HepG2 (cell line): ENCODE measurements at regions not wholly inside any gene's neighbourhood (a gene's known extent, or its start where the extent isn't known, plus 50 kb on each side); places are given as distances from the start of the nearest gene placed in this dataset.

Experiments
- ATAC-seq: fragments of 200-7000 bp; cut with Tn5 transposase; 3 replicates; pipeline ENCODE4 v1.9.1; 2020; ENCODE audit warnings: mild to moderate bottlenecking, moderate library complexity
- BruUV-seq: library from RNA; stranded (reverse); fragments of 400-500 nt; replicated peaks from 2 replicates; lab custom pipeline; 2021; lab: Mats Ljungman, UMichigan
- CTCF ChIA-PET: fragments of 300-600 bp; formaldehyde crosslinking; extraction: SDS; loops from one replicate; lab custom pipeline; 2021; ENCODE audit warnings: low total read pairs, inconsistent platforms, low intra/inter-chr PET ratio; lab: Yijun Ruan, JAX
- POLR2A ChIA-PET: fragments of 350-600 bp; sonication (Branson Sonifier 250); formaldehyde crosslinking; loops from one replicate; lab custom pipeline; 2020; ENCODE audit warnings: antibody characterized with exemption, inconsistent platforms; lab: Yijun Ruan, JAX
- DNase-seq: peaks from one replicate; pipeline ENCODE4 v3.0.0-alpha.2; 2015; ENCODE audit warnings: low spot score
- FAIRE-seq: peaks from 3 replicates; lab custom pipeline; 2011; peaks lifted over from hg19 to GRCh38; lab: Jason Lieb, UNC
- H2AFZ ChIP-seq: one replicate; pipeline ENCODE4 v1.6.1; 2011; ENCODE audit warnings: low read length, inconsistent platforms
- H3K27ac ChIP-seq: fragments of 300-600 bp; 3 replicates; pipeline ENCODE4 v1.8.0; 2011; ENCODE audit warnings: mixed run types, mild to moderate bottlenecking, mixed read lengths, low read length, inconsistent platforms; ENCODE audit not compliant: insufficient read depth; ENCODE audit errors: extremely low read length
- H3K27me3 ChIP-seq, 2 experiments: fragments of 200-600 bp in 1 of 2; 2 replicates in 1 of 2; 3 replicates in 1 of 2; pipeline versions ENCODE4 v1.6.0 to v1.8.0; 2011; ENCODE audit warnings: low read length in 2 of 2, mild to moderate bottlenecking in 2 of 2, moderate library complexity in 2 of 2, inconsistent platforms in 1 of 2; ENCODE audit not compliant: insufficient read depth in 2 of 2, control insufficient read depth in 1 of 2
- H3K36me3 ChIP-seq, 2 experiments: fragments of 200-600 bp in 1 of 2; replicated peaks in 1 of 2; 2 replicates in 1 of 2; 3 replicates in 1 of 2; pipeline versions ENCODE4 v1.5.1 to v1.8.0; 2011; ENCODE audit warnings: low read length in 2 of 2, inconsistent platforms in 1 of 2; ENCODE audit not compliant: insufficient read depth in 2 of 2, control insufficient read depth in 1 of 2
- H3K4me1 ChIP-seq: 2 replicates; pipeline ENCODE4 v1.5.1; 2012; ENCODE audit warnings: low read length, inconsistent platforms; ENCODE audit not compliant: insufficient read depth
- H3K4me2 ChIP-seq: 2 replicates; pipeline ENCODE4 v1.6.0; 2011; ENCODE audit warnings: low read depth, low read length, inconsistent platforms
- H3K4me3 ChIP-seq, 3 experiments: fragments of 200-600 bp in 1 of 3; sonication (generic), shearing (Covaris generic) in 1 of 3; replicated peaks in 1 of 3; 2 replicates each; pipeline ENCODE4 v1.5.1; 2011 to 2016; ENCODE audit warnings: low read length in 3 of 3, inconsistent platforms in 2 of 3, low read depth in 2 of 3, mild to moderate bottlenecking in 2 of 3, control low read depth in 1 of 3, mixed read lengths in 1 of 3; ENCODE audit not compliant: insufficient read depth in 1 of 3
- H3K79me2 ChIP-seq: one replicate; pipeline ENCODE4 v1.6.1; 2011; ENCODE audit warnings: low read length, inconsistent platforms; ENCODE audit not compliant: insufficient read depth
- H3K9ac ChIP-seq: 2 replicates; pipeline ENCODE4 v1.6.0; 2011; ENCODE audit warnings: mild to moderate bottlenecking, low read depth, low read length, inconsistent platforms; ENCODE audit not compliant: insufficient read depth
- H3K9me3 ChIP-seq: 2 replicates; pipeline ENCODE4 v1.5.1; 2012; ENCODE audit warnings: mild to moderate bottlenecking, low read length
- H4K20me1 ChIP-seq: 2 replicates; pipeline ENCODE4 v1.6.0; 2011; ENCODE audit warnings: inconsistent platforms, mild to moderate bottlenecking, low read length, moderate library complexity; ENCODE audit not compliant: insufficient read depth
- EZH2 ChIP-seq: conservative IDR thresholded peaks from 2 replicates; pipeline ENCODE4 v1.6.1; 2012; ENCODE audit warnings: mild to moderate bottlenecking, low read depth, low read length, moderate library complexity
- NCOR1 ChIP-seq: fragments of 200-600 bp; sonication (generic); IDR thresholded peaks from 2 replicates; pipeline ENCODE4 v1.7.0; 2017; ENCODE audit warnings: antibody characterized with exemption, low read length, borderline replicate concordance
- RAD51 ChIP-seq: fragments of 450-650 bp; IDR thresholded peaks from 2 replicates; pipeline ENCODE4 v1.6.1; 2016; ENCODE audit warnings: borderline replicate concordance
- THAP11 ChIP-seq: IDR thresholded peaks from 2 replicates; pipeline ENCODE4 v1.6.1; 2016; ENCODE audit warnings: missing biosample characterization, missing genetic modification reagents
- ZNF232 ChIP-seq: sonication (generic); formaldehyde crosslinking; IDR thresholded peaks from 2 replicates; pipeline ENCODE4 v1.4.0; 2020; ENCODE audit warnings: missing genetic modification reagents, borderline replicate concordance
- ZNF431 ChIP-seq: sonication (generic); formaldehyde crosslinking; IDR thresholded peaks from 2 replicates; pipeline ENCODE4 v1.9.0; 2022; ENCODE audit warnings: missing genetic modification reagents, low read depth, mild to moderate bottlenecking, borderline replicate concordance
- WGBS: methylation state at CpG from one replicate; pipeline ENCODE4 v1.1.6; 2017; ENCODE audit warnings: low lambda C conversion rate; 5-methylcytosine and 5-hydroxymethylcytosine counted together
- in situ Hi-C: cut with HindIII; loops from 2 replicates; pipeline ENCODE4 v1.10.0; 2017; ENCODE audit warnings: low pct_unique_long_range_greater_than_20kb; ENCODE audit not compliant: extremely low pct_ligation_motif_present
- intact Hi-C: fragments of 100-400 bp; cut with micrococcal nuclease; formaldehyde crosslinking; loops from one replicate; pipeline ENCODE4 v1.10.0; 2022; ENCODE audit not compliant: unreplicated experiment
- TF ChIP-seq, protein P1 (sequence below): sonication (generic); formaldehyde crosslinking; IDR thresholded peaks from 2 replicates; pipeline ENCODE4 v1.4.0; 2020; ENCODE audit warnings: missing genetic modification reagents, borderline replicate concordance
- TF ChIP-seq, protein P2 (sequence below): sonication (generic); formaldehyde crosslinking; IDR thresholded peaks from 2 replicates; pipeline ENCODE4 v1.5.0; 2020; ENCODE audit warnings: missing genetic modification reagents
- TF ChIP-seq, protein P3 (sequence below): sonication (generic); formaldehyde crosslinking; conservative IDR thresholded peaks from 2 replicates; pipeline ENCODE4 v1.4.0; 2020; ENCODE audit warnings: missing genetic modification reagents

GRCh38 chrX:39749135-39749534, 348.6 kb downstream of the BCOR start (continued):
- TF ChIP-seq, protein P1, sequence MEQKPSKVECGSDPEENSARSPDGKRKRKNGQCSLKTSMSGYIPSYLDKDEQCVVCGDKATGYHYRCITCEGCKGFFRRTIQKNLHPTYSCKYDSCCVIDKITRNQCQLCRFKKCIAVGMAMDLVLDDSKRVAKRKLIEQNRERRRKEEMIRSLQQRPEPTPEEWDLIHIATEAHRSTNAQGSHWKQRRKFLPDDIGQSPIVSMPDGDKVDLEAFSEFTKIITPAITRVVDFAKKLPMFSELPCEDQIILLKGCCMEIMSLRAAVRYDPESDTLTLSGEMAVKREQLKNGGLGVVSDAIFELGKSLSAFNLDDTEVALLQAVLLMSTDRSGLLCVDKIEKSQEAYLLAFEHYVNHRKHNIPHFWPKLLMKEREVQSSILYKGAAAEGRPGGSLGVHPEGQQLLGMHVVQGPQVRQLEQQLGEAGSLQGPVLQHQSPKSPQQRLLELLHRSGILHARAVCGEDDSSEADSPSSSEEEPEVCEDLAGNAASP = no peak

DNA sequence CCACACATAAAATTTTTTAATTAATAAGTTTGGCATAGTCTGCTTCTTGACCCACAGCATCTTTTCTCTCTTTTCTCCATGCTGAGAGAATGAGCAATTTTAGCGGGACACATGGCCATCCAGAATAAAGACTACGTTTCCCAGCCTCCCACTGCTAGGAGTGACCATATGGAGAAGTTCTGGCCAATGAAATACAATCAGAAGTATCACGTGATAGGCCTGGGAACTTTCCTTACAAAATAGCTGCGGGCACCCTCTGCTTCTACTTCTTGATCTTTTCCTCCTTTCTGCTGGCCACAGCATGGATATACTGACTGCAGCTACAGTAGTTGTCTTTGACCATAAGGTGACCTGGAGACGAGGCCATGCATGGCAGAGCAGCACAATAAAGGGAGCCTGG, 348.0 kb downstream of the BCOR start:
- DNase-seq (no peak), ATAC-seq (no peak), FAIRE-seq (no peak)
- POLR2A ChIA-PET = no interaction called here
- H3K27ac ChIP-seq = no peak overlapping the region
- no peaks in the 10 kb centered on the region for H3K9me3 ChIP-seq
- no peak overlapping the region for H3K9ac ChIP-seq
- BruUV-seq = no TSS peak
- in situ Hi-C loops (no loop called here), intact Hi-C loops (no loop called here)
- no peaks in the 10 kb centered on the region for H3K79me2 ChIP-seq
- H2AFZ ChIP-seq = no peak overlapping the region
- H4K20me1 ChIP-seq = no peaks in the 10 kb centered on the region
- H3K27me3 ChIP-seq = no peaks in the 10 kb centered on the region
- H3K4me2 ChIP-seq = no peak overlapping the region
- WGBS = 3% methylated on average over 3 of the region's 5 CpGs
- H3K4me1 ChIP-seq = no peaks in the 10 kb centered on the region
- H3K4me3 ChIP-seq = no peak overlapping the region
- TF ChIP-seq, protein P2, sequence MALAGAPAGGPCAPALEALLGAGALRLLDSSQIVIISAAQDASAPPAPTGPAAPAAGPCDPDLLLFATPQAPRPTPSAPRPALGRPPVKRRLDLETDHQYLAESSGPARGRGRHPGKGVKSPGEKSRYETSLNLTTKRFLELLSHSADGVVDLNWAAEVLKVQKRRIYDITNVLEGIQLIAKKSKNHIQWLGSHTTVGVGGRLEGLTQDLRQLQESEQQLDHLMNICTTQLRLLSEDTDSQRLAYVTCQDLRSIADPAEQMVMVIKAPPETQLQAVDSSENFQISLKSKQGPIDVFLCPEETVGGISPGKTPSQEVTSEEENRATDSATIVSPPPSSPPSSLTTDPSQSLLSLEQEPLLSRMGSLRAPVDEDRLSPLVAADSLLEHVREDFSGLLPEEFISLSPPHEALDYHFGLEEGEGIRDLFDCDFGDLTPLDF (CRISPR knock-in tag) = no peak
- TF ChIP-seq, protein P3, sequence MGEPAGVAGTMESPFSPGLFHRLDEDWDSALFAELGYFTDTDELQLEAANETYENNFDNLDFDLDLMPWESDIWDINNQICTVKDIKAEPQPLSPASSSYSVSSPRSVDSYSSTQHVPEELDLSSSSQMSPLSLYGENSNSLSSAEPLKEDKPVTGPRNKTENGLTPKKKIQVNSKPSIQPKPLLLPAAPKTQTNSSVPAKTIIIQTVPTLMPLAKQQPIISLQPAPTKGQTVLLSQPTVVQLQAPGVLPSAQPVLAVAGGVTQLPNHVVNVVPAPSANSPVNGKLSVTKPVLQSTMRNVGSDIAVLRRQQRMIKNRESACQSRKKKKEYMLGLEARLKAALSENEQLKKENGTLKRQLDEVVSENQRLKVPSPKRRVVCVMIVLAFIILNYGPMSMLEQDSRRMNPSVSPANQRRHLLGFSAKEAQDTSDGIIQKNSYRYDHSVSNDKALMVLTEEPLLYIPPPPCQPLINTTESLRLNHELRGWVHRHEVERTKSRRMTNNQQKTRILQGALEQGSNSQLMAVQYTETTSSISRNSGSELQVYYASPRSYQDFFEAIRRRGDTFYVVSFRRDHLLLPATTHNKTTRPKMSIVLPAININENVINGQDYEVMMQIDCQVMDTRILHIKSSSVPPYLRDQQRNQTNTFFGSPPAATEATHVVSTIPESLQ (CRISPR knock-in tag) = no peak
- TF ChIP-seq ZNF431 (CRISPR knock-in tag) (no peak), RAD51 (peak; percentile 40; the same call in 1 of the 2 replicates), THAP11 (peak; percentile 55), EZH2 (no peak), ZNF232 (CRISPR knock-in tag) (no peak), NCOR1 (no peak)
- CTCF ChIA-PET = no interaction called here
- no peaks in the 10 kb centered on the region for H3K36me3 ChIP-seq
